ENCODE measurements at regions not wholly inside any gene's neighbourhood (a gene's known extent, or its start where the extent isn't known, plus 50 kb on each side); places are given as distances from the start of the nearest gene placed in this dataset.

GRCh38 chr7:67452516-67453026 lies 455.9 kb downstream of the TYW1 start:
- H3K4me3 ChIP-seq (ENCODE audit: low read depth in 1 of 3, low read length in 3 of 3), result no peak overlapping the region
- no peak overlapping the region for H3K27ac ChIP-seq (ENCODE audit: low read depth in 1 of 3, low read length in 2 of 3)
- FAIRE-seq, result no peak
- no peaks in the 10 kb centered on the region for H3K4me1 ChIP-seq (ENCODE audit: control insufficient read depth in 3 of 3, insufficient read depth in 2 of 3, low read depth in 1 of 3, low read length in 2 of 3)
- peaks cover 0 to 4% (median 0%) of the 10 kb centered on the region in 3 donors for H3K27me3 ChIP-seq (ENCODE audit: control insufficient read depth in 3 of 3, insufficient read depth in 3 of 3, low read length in 3 of 3)
- no peaks in the 10 kb centered on the region for H3K9me3 ChIP-seq (ENCODE audit: control insufficient read depth in 2 of 2, insufficient read depth in 1 of 2, low read depth in 1 of 2, low read length in 1 of 2)
- WGBS, 3 donors, result 95 to 98% (median 97%) methylated on average over 6 of the region's 6 CpGs
- DNase-seq, result no peak
- no peaks in the 10 kb centered on the region for H3K36me3 ChIP-seq (ENCODE audit: control insufficient read depth in 3 of 3, insufficient read depth in 2 of 3, low read depth in 1 of 3, low read length in 3 of 3)

DNA sequence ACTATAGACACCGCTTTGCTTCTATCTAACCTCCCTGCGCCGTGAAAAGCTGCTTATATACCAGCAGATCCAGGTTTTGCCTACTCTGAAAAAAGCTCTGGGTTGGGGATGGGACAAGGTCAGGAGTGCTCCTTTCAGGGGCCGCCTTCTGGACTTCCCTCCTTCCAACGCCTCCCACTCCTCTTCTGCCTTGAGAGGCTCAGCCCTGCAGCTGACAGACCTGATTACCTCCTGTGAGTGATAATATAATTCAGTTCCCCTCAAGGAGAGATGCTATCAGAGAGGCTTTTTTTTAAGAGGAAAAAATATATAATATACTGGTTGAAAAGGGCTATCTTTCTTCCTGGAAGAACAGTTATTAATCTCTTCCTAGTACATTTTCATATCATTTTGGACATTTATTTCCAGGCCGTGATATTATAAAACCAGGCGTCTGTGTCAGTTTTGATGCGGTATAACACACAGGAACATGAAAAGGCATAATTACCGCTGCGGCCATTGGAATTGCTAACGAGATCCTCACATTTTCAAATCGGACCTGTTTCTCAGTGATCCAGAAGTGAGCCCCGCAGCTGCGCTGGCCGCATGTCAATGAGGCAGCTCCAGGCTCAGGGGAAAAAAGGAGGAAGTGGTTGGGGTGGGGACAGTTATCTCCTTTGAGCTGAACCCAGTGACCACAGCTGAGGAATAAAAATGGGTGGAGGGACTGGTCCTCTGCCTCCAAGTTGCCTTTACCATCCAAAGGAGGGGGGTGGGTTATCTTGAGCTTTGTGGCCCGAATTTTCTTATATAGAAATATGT lies 457.1 kb downstream of the TYW1 start:
- Histone ChIP-seq H3K27me3 (ENCODE audit: control insufficient read depth in 3 of 3, insufficient read depth in 3 of 3, low read length in 3 of 3) (peaks cover 0 to 4% (median 0%) of the 10 kb centered on the region in 3 donors), H3K36me3 (ENCODE audit: control insufficient read depth in 3 of 3, insufficient read depth in 2 of 3, low read depth in 1 of 3, low read length in 3 of 3) (no peaks in the 10 kb centered on the region), H3K4me3 (ENCODE audit: low read depth in 1 of 3, low read length in 3 of 3) (no peak overlapping the region), H3K9me3 (ENCODE audit: control insufficient read depth in 2 of 2, insufficient read depth in 1 of 2, low read depth in 1 of 2, low read length in 1 of 2) (no peaks in the 10 kb centered on the region), H3K4me1 (ENCODE audit: control insufficient read depth in 3 of 3, insufficient read depth in 2 of 3, low read depth in 1 of 3, low read length in 2 of 3) (no peaks in the 10 kb centered on the region), H3K27ac (ENCODE audit: low read depth in 1 of 3, low read length in 2 of 3) (no peak overlapping the region)
- no peak for FAIRE-seq
- WGBS, 3 donors, result 62 to 65% (median 63%) methylated on average over 16 of the region's 16 CpGs
- no peak for DNase-seq

DNA sequence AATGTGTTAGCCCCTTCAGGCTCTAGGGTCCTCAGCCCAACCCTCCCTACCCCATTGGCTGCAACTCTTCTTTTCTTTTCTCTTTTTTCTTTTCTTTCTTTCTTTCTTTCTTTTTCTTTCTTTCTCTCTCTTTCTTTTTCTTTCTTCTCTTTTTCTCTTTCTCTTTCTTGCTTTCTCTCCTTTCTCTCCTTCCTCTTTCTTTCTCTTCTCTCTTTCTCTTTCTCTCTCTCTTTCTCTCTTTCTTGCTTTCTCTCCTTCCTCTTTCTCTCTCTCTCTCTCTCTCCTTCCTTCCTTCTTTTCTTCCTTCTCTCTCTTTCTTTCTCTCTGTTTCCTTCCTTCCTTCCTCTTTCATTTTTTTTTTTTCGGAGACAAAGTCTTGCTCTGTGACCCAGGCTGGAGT lies 458.9 kb downstream of the TYW1 start:
- Histone ChIP-seq H3K27ac (ENCODE audit: low read depth in 1 of 3, low read length in 2 of 3) (no peak overlapping the region), H3K27me3 (ENCODE audit: control insufficient read depth in 3 of 3, insufficient read depth in 3 of 3, low read length in 3 of 3) (peaks cover 0 to 4% (median 0%) of the 10 kb centered on the region in 3 donors), H3K36me3 (ENCODE audit: control insufficient read depth in 3 of 3, insufficient read depth in 2 of 3, low read depth in 1 of 3, low read length in 3 of 3) (no peaks in the 10 kb centered on the region), H3K4me3 (ENCODE audit: low read depth in 1 of 3, low read length in 3 of 3) (no peak overlapping the region), H3K9me3 (ENCODE audit: control insufficient read depth in 2 of 2, insufficient read depth in 1 of 2, low read depth in 1 of 2, low read length in 1 of 2) (no peaks in the 10 kb centered on the region), H3K4me1 (ENCODE audit: control insufficient read depth in 3 of 3, insufficient read depth in 2 of 3, low read depth in 1 of 3, low read length in 2 of 3) (no peaks in the 10 kb centered on the region)
- no peak for FAIRE-seq
- no peak for DNase-seq
- 73 to 83% (median 81%) methylated on average over 1 of the region's 1 CpG for WGBS, 3 donors

- H3K4me3 ChIP-seq (ENCODE audit: low read depth in 1 of 3, low read length in 3 of 3), result no peak overlapping the region
- FAIRE-seq (no peak), DNase-seq (peak in 1 of 2 donors; percentile 10)
- H3K36me3 ChIP-seq (ENCODE audit: control insufficient read depth in 3 of 3, insufficient read depth in 2 of 3, low read depth in 1 of 3, low read length in 3 of 3), result no peaks in the 10 kb centered on the region
- H3K4me1 ChIP-seq (ENCODE audit: control insufficient read depth in 3 of 3, insufficient read depth in 2 of 3, low read depth in 1 of 3, low read length in 2 of 3), result peaks cover 0 to 5% (median 0%) of the 10 kb centered on the region in 3 donors
- H3K27me3 ChIP-seq (ENCODE audit: control insufficient read depth in 3 of 3, insufficient read depth in 3 of 3, low read length in 3 of 3), result no peaks in the 10 kb centered on the region
- WGBS, 3 donors, result 44 to 74% (median 65%) methylated on average over 9 of the region's 9 CpGs
- peaks cover 0 to 3% of the 10 kb centered on the region in 2 donors for H3K9me3 ChIP-seq (ENCODE audit: control insufficient read depth in 2 of 2, insufficient read depth in 1 of 2, low read depth in 1 of 2, low read length in 1 of 2)
- H3K27ac ChIP-seq (ENCODE audit: low read depth in 1 of 3, low read length in 2 of 3), result no peak overlapping the region
These were observed 466.2 kb downstream of the TYW1 start for GRCh38 chr7:67462781-67463191.

GRCh38 chr7:67463316-67463715 lies 466.7 kb downstream of the TYW1 start:
- H3K4me1 ChIP-seq (ENCODE audit: control insufficient read depth in 3 of 3, insufficient read depth in 2 of 3, low read depth in 1 of 3, low read length in 2 of 3), result peaks cover 0 to 5% (median 0%) of the 10 kb centered on the region in 3 donors
- peaks cover 0 to 3% of the 10 kb centered on the region in 2 donors for H3K9me3 ChIP-seq (ENCODE audit: control insufficient read depth in 2 of 2, insufficient read depth in 1 of 2, low read depth in 1 of 2, low read length in 1 of 2)
- FAIRE-seq, result no peak
- no peaks in the 10 kb centered on the region for H3K36me3 ChIP-seq (ENCODE audit: control insufficient read depth in 3 of 3, insufficient read depth in 2 of 3, low read depth in 1 of 3, low read length in 3 of 3)
- WGBS, 3 donors, result 85 to 93% (median 88%) methylated on average over 1 of the region's 1 CpG
- no peaks in the 10 kb centered on the region for H3K27me3 ChIP-seq (ENCODE audit: control insufficient read depth in 3 of 3, insufficient read depth in 3 of 3, low read length in 3 of 3)
- no peak overlapping the region for H3K27ac ChIP-seq (ENCODE audit: low read depth in 1 of 3, low read length in 2 of 3)
- DNase-seq, result no peak
- H3K4me3 ChIP-seq (ENCODE audit: low read depth in 1 of 3, low read length in 3 of 3), result no peak overlapping the region

- WGBS, 3 donors, result 64 to 78% (median 70%) methylated on average over 1 of the region's 1 CpG
- Histone ChIP-seq H3K9me3 (ENCODE audit: control insufficient read depth in 2 of 2, insufficient read depth in 1 of 2, low read depth in 1 of 2, low read length in 1 of 2) (peaks cover 0 to 3% of the 10 kb centered on the region in 2 donors), H3K27me3 (ENCODE audit: control insufficient read depth in 3 of 3, insufficient read depth in 3 of 3, low read length in 3 of 3) (no peaks in the 10 kb centered on the region), H3K4me3 (ENCODE audit: low read depth in 1 of 3, low read length in 3 of 3) (no peak overlapping the region), H3K27ac (ENCODE audit: low read depth in 1 of 3, low read length in 2 of 3) (no peak overlapping the region), H3K36me3 (ENCODE audit: control insufficient read depth in 3 of 3, insufficient read depth in 2 of 3, low read depth in 1 of 3, low read length in 3 of 3) (no peaks in the 10 kb centered on the region), H3K4me1 (ENCODE audit: control insufficient read depth in 3 of 3, insufficient read depth in 2 of 3, low read depth in 1 of 3, low read length in 2 of 3) (peaks cover 0 to 5% (median 0%) of the 10 kb centered on the region in 3 donors)
- DNase-seq (no peak), FAIRE-seq (no peak)
These were observed 467.4 kb downstream of the TYW1 start for GRCh38 chr7:67463983-67464382.

GRCh38 chr7:67466109-67466508 lies 469.5 kb downstream of the TYW1 start:
- no peaks in the 10 kb centered on the region for H3K27me3 ChIP-seq (ENCODE audit: control insufficient read depth in 3 of 3, insufficient read depth in 3 of 3, low read length in 3 of 3)
- H3K4me3 ChIP-seq (ENCODE audit: low read depth in 1 of 3, low read length in 3 of 3), result no peak overlapping the region
- peaks cover 0 to 5% (median 0%) of the 10 kb centered on the region in 3 donors for H3K4me1 ChIP-seq (ENCODE audit: control insufficient read depth in 3 of 3, insufficient read depth in 2 of 3, low read depth in 1 of 3, low read length in 2 of 3)
- DNase-seq (no peak), FAIRE-seq (no peak)
- H3K36me3 ChIP-seq (ENCODE audit: control insufficient read depth in 3 of 3, insufficient read depth in 2 of 3, low read depth in 1 of 3, low read length in 3 of 3), result no peaks in the 10 kb centered on the region
- 61 to 87% (median 80%) methylated on average over 2 of the region's 2 CpGs for WGBS, 3 donors
- peaks cover 0 to 3% of the 10 kb centered on the region in 2 donors for H3K9me3 ChIP-seq (ENCODE audit: control insufficient read depth in 2 of 2, insufficient read depth in 1 of 2, low read depth in 1 of 2, low read length in 1 of 2)
- no peak overlapping the region for H3K27ac ChIP-seq (ENCODE audit: low read depth in 1 of 3, low read length in 2 of 3)

GRCh38 chr7:67470256-67470751 lies 473.7 kb downstream of the TYW1 start:
- whole genome bisulfite sequencing, 3 donors, result 45 to 57% (median 50%) methylated on average over 6 of the region's 6 CpGs
- Histone ChIP-seq H3K4me3 (ENCODE audit: low read depth in 1 of 3, low read length in 3 of 3) (no peak overlapping the region), H3K4me1 (ENCODE audit: control insufficient read depth in 3 of 3, insufficient read depth in 2 of 3, low read depth in 1 of 3, low read length in 2 of 3) (no peaks in the 10 kb centered on the region), H3K36me3 (ENCODE audit: control insufficient read depth in 3 of 3, insufficient read depth in 2 of 3, low read depth in 1 of 3, low read length in 3 of 3) (no peaks in the 10 kb centered on the region), H3K27ac (ENCODE audit: low read depth in 1 of 3, low read length in 2 of 3) (no peak overlapping the region), H3K9me3 (ENCODE audit: control insufficient read depth in 2 of 2, insufficient read depth in 1 of 2, low read depth in 1 of 2, low read length in 1 of 2) (no peaks in the 10 kb centered on the region), H3K27me3 (ENCODE audit: control insufficient read depth in 3 of 3, insufficient read depth in 3 of 3, low read length in 3 of 3) (no peaks in the 10 kb centered on the region)
- FAIRE-seq (no peak), DNase-seq (no peak)

All from small intestine (tissue), 7 donors.